BE2C (cell line): ENCODE measurements at regions not wholly inside any gene's neighbourhood (a gene's known extent, or its start where the extent isn't known, plus 50 kb on each side); places are given as distances from the start of the nearest gene placed in this dataset.

ENCODE experiments used
- DNase-seq: peaks from one replicate; pipeline ENCODE4 v3.0.0-alpha.2; 2020
- H3K27me3 ChIP-seq: fragments of 250-450 bp; sonication (Bioruptor Pico); 2 replicates; pipeline ENCODE4 v1.5.1; 2020; ENCODE audit warnings: mild to moderate bottlenecking
- H3K36me3 ChIP-seq: fragments of 250-450 bp; sonication (Bioruptor Pico); 2 replicates; pipeline ENCODE4 v1.5.1; 2020; ENCODE audit warnings: mild to moderate bottlenecking
- H3K4me1 ChIP-seq: fragments of 250-450 bp; sonication (Bioruptor Pico); 2 replicates; pipeline ENCODE4 v1.5.1; 2020
- H3K4me3 ChIP-seq: 2 replicates; pipeline ENCODE4 v1.5.1; 2011; ENCODE audit warnings: low read depth, low read length
- H3K9me3 ChIP-seq: fragments of 250-450 bp; sonication (Bioruptor Pico); 2 replicates; pipeline ENCODE4 v1.5.1; 2020
- TF ChIP-seq, protein P1 (sequence below): IDR thresholded peaks from 2 replicates; pipeline ENCODE4 v1.5.1; 2012; ENCODE audit warnings: mild to moderate bottlenecking, low read depth, low read length

DNA sequence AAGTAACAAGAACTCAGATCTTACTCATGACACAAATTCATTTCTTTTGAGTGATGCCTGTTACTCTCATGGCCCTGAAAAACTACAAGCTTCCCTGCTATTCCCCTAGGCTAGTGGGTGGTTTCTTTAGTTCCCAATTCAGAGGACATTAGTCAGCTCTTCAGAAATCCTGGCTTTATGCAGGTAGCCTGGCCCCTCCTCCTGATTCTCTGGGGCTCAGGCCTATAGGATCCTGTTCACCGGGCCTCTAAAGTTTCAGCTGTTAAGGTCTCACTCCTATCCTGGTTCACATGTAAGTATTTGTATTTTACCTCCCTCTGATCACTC lies 87.3 kb upstream of the IRX5 start:
- H3K36me3 ChIP-seq, result no peaks in the 10 kb centered on the region
- H3K27me3 ChIP-seq, result peaks cover 12% of the 10 kb centered on the region
- no peak overlapping the region for H3K4me3 ChIP-seq
- H3K4me1 ChIP-seq, result no peaks in the 10 kb centered on the region
- no peaks in the 10 kb centered on the region for H3K9me3 ChIP-seq
- DNase-seq, result no peak
- TF ChIP-seq, protein P1, sequence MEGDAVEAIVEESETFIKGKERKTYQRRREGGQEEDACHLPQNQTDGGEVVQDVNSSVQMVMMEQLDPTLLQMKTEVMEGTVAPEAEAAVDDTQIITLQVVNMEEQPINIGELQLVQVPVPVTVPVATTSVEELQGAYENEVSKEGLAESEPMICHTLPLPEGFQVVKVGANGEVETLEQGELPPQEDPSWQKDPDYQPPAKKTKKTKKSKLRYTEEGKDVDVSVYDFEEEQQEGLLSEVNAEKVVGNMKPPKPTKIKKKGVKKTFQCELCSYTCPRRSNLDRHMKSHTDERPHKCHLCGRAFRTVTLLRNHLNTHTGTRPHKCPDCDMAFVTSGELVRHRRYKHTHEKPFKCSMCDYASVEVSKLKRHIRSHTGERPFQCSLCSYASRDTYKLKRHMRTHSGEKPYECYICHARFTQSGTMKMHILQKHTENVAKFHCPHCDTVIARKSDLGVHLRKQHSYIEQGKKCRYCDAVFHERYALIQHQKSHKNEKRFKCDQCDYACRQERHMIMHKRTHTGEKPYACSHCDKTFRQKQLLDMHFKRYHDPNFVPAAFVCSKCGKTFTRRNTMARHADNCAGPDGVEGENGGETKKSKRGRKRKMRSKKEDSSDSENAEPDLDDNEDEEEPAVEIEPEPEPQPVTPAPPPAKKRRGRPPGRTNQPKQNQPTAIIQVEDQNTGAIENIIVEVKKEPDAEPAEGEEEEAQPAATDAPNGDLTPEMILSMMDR, result no peak

DNA sequence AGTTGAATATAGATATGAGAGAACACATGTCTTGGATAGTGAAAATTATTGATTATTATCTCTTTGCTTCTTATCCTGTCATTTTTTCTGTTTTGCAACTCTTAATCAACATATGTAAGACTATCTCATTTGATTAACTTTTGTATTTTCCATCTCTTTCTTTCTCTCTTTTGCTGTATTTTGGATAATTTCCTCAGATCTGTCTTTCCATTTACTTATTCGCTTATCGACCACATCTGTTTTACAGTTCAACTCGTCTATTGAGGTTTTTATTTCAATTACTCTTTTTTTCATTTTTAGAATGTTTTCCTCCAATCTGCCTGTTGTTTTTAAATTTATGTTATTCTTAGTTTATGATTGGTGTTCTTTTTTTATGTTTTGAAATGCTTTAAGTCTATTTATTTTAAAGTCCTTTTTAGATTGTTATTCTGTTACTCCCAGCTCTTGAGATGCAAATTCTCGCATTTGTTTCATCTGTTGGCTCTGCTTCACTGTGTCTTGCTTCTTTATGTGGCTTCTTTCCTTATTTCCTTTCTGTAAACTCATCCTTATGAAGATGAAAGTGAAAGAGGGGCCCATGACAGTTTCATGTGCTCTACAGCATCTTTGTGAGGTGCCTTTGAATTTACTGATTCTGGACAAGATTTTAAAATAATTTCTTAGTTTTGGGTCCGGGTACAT lies 87.8 kb upstream of the IRX5 start:
- TF ChIP-seq, protein P1, result no peak

DNA sequence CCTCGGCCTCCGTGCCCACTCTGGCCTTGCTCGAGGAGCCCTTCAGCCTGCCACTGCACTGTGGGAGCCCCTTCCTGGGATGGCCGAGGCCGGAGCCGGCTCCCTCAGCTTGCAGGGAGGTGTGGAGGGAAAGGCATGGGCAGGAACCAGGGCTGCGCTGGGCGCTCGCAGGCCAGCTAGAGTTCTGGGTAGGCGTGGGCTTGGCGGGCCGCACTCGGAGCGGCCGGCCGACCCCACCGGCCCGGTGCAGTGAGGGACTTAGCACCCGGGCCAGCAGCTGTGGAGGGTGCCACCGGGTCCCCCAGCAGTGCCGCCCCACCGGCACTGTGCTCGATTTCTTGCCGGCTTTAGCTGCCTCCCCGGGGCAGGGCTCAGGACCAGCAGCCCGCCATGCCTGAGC lies 101.0 kb upstream of the IRX5 start:
- TF ChIP-seq, protein P1, result no peak
- H3K4me3 ChIP-seq, result no peak overlapping the region
- DNase-seq, result no peak
- no peaks in the 10 kb centered on the region for H3K27me3 ChIP-seq
- H3K4me1 ChIP-seq, result no peaks in the 10 kb centered on the region
- no peaks in the 10 kb centered on the region for H3K9me3 ChIP-seq
- H3K36me3 ChIP-seq, result no peaks in the 10 kb centered on the region

More for the DNA sequence above, 87.8 kb upstream of the IRX5 start:
- Histone ChIP-seq H3K36me3 (no peaks in the 10 kb centered on the region), H3K9me3 (no peaks in the 10 kb centered on the region), H3K27me3 (peaks cover 15% of the 10 kb centered on the region), H3K4me3 (no peak overlapping the region), H3K4me1 (no peaks in the 10 kb centered on the region)
- no peak for DNase-seq

DNA sequence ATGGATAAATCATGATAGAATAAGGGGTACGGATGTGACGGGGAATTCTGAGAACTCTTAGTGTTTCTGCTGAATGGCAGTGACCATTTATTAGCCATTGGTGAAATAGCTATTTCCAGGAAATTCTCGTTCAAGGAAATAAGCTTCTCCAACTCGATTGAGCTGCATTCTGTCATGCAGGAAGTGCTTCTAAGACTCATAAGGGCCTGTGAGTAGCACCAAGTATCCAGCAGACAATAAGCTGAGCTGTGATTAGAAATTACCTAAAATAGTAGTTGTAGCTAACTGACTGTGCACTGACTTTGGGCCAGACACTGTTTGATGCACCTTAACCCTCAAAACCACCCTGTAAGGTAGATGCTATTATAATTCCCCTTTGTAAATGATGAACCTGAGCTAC lies 107.8 kb upstream of the IRX5 start:
- TF ChIP-seq, protein P1, result no peak
- Histone ChIP-seq H3K9me3 (no peaks in the 10 kb centered on the region), H3K36me3 (no peaks in the 10 kb centered on the region), H3K4me1 (no peaks in the 10 kb centered on the region), H3K4me3 (no peak overlapping the region), H3K27me3 (peaks cover 8% of the 10 kb centered on the region)
- no peak for DNase-seq

DNA sequence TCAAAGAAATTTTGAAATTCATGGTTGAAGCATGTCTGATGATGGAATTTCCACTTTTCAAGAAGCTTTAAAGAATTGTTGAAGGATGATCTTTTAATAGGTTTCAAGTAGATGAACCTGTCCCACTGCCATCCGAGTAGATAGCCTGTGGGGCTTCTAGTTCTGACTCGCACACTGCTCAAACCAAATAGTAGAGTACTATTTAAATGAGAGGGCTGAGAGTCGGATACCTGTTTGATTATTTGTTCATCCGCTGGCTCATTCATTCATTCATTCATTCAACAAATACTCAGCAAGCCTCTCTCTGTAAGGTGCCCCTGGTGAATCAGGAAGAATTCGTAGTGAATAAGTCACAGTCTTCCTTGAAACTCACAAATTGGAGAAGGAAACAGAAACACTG lies 108.2 kb upstream of the IRX5 start:
- Histone ChIP-seq H3K27me3 (peaks cover 8% of the 10 kb centered on the region), H3K36me3 (no peaks in the 10 kb centered on the region), H3K9me3 (no peaks in the 10 kb centered on the region), H3K4me3 (no peak overlapping the region), H3K4me1 (no peaks in the 10 kb centered on the region)
- TF ChIP-seq, protein P1, result no peak
- DNase-seq, result no peak

DNA sequence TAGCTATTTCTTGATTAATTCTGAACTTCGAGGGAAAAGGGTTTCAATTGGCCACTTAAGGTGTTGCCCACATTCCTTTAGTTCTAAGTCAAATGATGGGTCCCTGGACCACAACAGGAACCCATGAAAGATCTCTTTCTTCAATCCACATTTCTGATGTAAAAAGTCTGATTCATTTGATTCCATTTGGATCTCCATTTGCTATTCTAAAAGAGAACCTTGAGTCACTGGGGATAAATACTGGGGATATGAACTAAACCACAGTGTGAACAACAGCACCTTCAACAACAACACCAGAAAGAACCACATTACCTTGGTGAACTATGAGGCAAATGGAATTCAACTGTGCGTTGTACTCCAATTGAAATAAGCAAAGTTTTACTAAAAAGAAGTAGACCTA lies 108.9 kb upstream of the IRX5 start:
- TF ChIP-seq, protein P1, result no peak
- no peak for DNase-seq
- H3K36me3 ChIP-seq, result no peaks in the 10 kb centered on the region
- H3K9me3 ChIP-seq, result no peaks in the 10 kb centered on the region
- no peaks in the 10 kb centered on the region for H3K4me1 ChIP-seq
- no peak overlapping the region for H3K4me3 ChIP-seq
- peaks cover 8% of the 10 kb centered on the region for H3K27me3 ChIP-seq
